ENCODE measurements at regions not wholly inside any gene's neighbourhood (a gene's known extent, or its start where the extent isn't known, plus 50 kb on each side); places are given as distances from the start of the nearest gene placed in this dataset.

- DNase-seq (ENCODE audit: low read depth), result no peak
Measured at GRCh38 chr5:8386719-8387288, 517.9 kb downstream of the MTRR start.

- DNase-seq (ENCODE audit: low read depth), result peak; percentile 4
Measured at GRCh38 chr5:8391911-8392310, 523.0 kb downstream of the MTRR start.

GRCh38 chr5:8393240-8393639 is 524.3 kb downstream of the MTRR start:
- no peak for DNase-seq (ENCODE audit: low read depth)

GRCh38 chr5:8394965-8395364 is 526.0 kb downstream of the MTRR start:
- DNase-seq (ENCODE audit: low read depth), result no peak

GRCh38 chr5:8396246-8396645 is 527.3 kb downstream of the MTRR start:
- peak; percentile 9 for DNase-seq (ENCODE audit: low read depth)

- peak; percentile 61 for DNase-seq (ENCODE audit: low read depth)
Measured at GRCh38 chr5:8396756-8397155, 527.8 kb downstream of the MTRR start.

GRCh38 chr5:8399471-8399870 is 530.5 kb downstream of the MTRR start:
- DNase-seq (ENCODE audit: low read depth), result no peak

GRCh38 chr5:8408258-8408657 is 539.3 kb downstream of the MTRR start:
- no peak for DNase-seq (ENCODE audit: low read depth)

GRCh38 chr5:8410618-8411017 is 541.7 kb downstream of the MTRR start:
- DNase-seq (ENCODE audit: low read depth), result no peak

GRCh38 chr5:8413975-8414374 is 545.0 kb downstream of the MTRR start:
- no peak for DNase-seq (ENCODE audit: low read depth)

- no peak for DNase-seq (ENCODE audit: low read depth)
Measured at GRCh38 chr5:8417316-8418048, 548.5 kb downstream of the MTRR start.

GRCh38 chr5:8418049-8418426 is 549.1 kb downstream of the MTRR start:
- no peak for DNase-seq (ENCODE audit: low read depth)

- DNase-seq (ENCODE audit: low read depth), result no peak
Measured at GRCh38 chr5:8429778-8430758, 561.1 kb downstream of the MTRR start.

- no peak for DNase-seq (ENCODE audit: low read depth)
Measured at GRCh38 chr5:8434501-8434900, 565.6 kb downstream of the MTRR start.

- no peak for DNase-seq (ENCODE audit: low read depth)
Measured at GRCh38 chr5:8436924-8437323, 568.0 kb downstream of the MTRR start.

- no peak for DNase-seq (ENCODE audit: low read depth)
Measured at GRCh38 chr5:8445139-8445538, 576.2 kb downstream of the MTRR start.

GRCh38 chr5:8446179-8446578 is 577.2 kb downstream of the MTRR start:
- DNase-seq (ENCODE audit: low read depth), result no peak

GRCh38 chr5:8456846-8457186 is 587.9 kb downstream of the MTRR start:
- no peak for DNase-seq (ENCODE audit: low read depth)

GRCh38 chr5:8457187-8458037 is 588.5 kb downstream of the MTRR start:
- DNase-seq (ENCODE audit: low read depth), result peak; percentile 99

- DNase-seq (ENCODE audit: low read depth), result peak; percentile 28
Measured at GRCh38 chr5:8458038-8458383, 589.1 kb downstream of the MTRR start.

GRCh38 chr5:8461543-8461942 is 592.6 kb downstream of the MTRR start:
- DNase-seq (ENCODE audit: low read depth), result no peak

GRCh38 chr5:8462565-8462964 is 593.6 kb downstream of the MTRR start:
- DNase-seq (ENCODE audit: low read depth), result no peak

Measured in LHCN-M2 (cell line).